ENCODE measurements at regions not wholly inside any gene's neighbourhood (a gene's known extent, or its start where the extent isn't known, plus 50 kb on each side); places are given as distances from the start of the nearest gene placed in this dataset.

GRCh38 chr11:81705283-81705682 lies 1028.4 kb downstream of the FAM181B start:
- no peak for TF ChIP-seq CTCF (IDR thresholded peaks at IDR 0.05)
- no peak for TF ChIP-seq ZFX (IDR thresholded peaks at IDR 0.05; ENCODE audit: borderline replicate concordance)
